Lung (tissue), 11 donors: ENCODE measurements at regions not wholly inside any gene's neighbourhood (a gene's known extent, or its start where the extent isn't known, plus 50 kb on each side); places are given as distances from the start of the nearest gene placed in this dataset.

Experiments
- ATAC-seq: fragments of 200-7000 bp; cut with Tn5 transposase; one replicate; pipeline ENCODE4 v1.9.1; 2020; ENCODE audit warnings: moderate number of reproducible peaks; ENCODE audit not compliant: insufficient read depth, low FRiP score
- DNase-seq, 3 donors: peaks; one replicate each; pipeline ENCODE4 v3.0.0-alpha.2; 2013 to 2017
- H3K27ac ChIP-seq, 2 donors: one replicate each; pipeline ENCODE4 v1.5.1; 2013; ENCODE audit warnings: mild to moderate bottlenecking in 2 of 2, moderate library complexity in 2 of 2, control low read depth in 1 of 2, inconsistent platforms in 1 of 2, low read depth in 1 of 2, low read length in 1 of 2
- H3K27me3 ChIP-seq, 3 donors: one replicate each; pipeline ENCODE4 v1.5.1; 2013; ENCODE audit warnings: low read length in 2 of 3; ENCODE audit not compliant: control insufficient read depth in 3 of 3, insufficient read depth in 3 of 3
- H3K36me3 ChIP-seq, 4 donors: one replicate each; pipeline ENCODE4 v1.5.1; 2013; ENCODE audit warnings: low read length in 4 of 4, mild to moderate bottlenecking in 1 of 4, moderate library complexity in 1 of 4; ENCODE audit not compliant: control insufficient read depth in 4 of 4, insufficient read depth in 4 of 4
- H3K4me1 ChIP-seq, 5 donors: one replicate each; pipeline ENCODE4 v1.5.1; 2013; ENCODE audit warnings: low read length in 5 of 5, mild to moderate bottlenecking in 2 of 5, moderate library complexity in 1 of 5; ENCODE audit not compliant: control insufficient read depth in 5 of 5, insufficient read depth in 5 of 5
- H3K4me3 ChIP-seq: one replicate; pipeline ENCODE4 v1.5.1; 2013; ENCODE audit warnings: mild to moderate bottlenecking, control low read depth, moderate library complexity
- H3K9ac ChIP-seq, 2 donors: one replicate each; pipeline ENCODE4 v1.5.1; 2013; ENCODE audit warnings: low read length in 2 of 2, control low read depth in 1 of 2; ENCODE audit not compliant: insufficient read depth in 1 of 2
- H3K9me3 ChIP-seq, 4 donors: one replicate each; pipeline ENCODE4 v1.5.1; 2013; ENCODE audit warnings: low read length in 3 of 4, mild to moderate bottlenecking in 1 of 4, moderate library complexity in 1 of 4; ENCODE audit not compliant: control insufficient read depth in 4 of 4, insufficient read depth in 3 of 4
- WGBS, 2 donors: extraction: QIAGEN DNeasy Blood & Tissue Kit; methylation state at CpG; one replicate each; pipeline ENCODE4 v1.1.7; 2013; 5-methylcytosine and 5-hydroxymethylcytosine counted together
- TF ChIP-seq, protein P1 (sequence below): IDR thresholded peaks from 2 replicates; pipeline ENCODE4 v1.5.1; 2012; ENCODE audit warnings: mild to moderate bottlenecking; ENCODE audit errors: control extremely low read depth, extremely low read depth
- donor health status: control.
- donor health status: control.
- donor health status: Bipolar disorder and iron deficiency.
- donor health status: healthy.
- donor health status: DM: yes; HTN: yes; CAD: no.

DNA sequence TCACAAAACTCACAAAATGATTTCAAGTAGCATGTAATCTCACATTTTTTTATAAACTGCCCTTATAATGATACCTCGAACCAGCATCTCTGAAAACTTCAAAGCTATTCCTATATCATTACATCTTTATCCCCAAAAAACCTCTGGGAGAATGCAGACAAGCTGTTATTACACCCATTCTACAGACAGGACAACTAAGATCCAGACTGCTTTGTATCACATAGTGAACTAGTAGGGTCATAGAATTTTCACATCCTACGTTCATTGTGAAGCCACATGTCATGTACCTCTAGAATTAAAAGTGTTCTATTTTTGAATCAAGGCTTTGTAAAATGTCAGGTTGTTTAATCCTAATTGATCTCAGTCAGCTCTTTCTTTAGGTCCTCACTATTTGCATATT lies 98.7 kb upstream of the RAP2B start:
- TF ChIP-seq, protein P1, sequence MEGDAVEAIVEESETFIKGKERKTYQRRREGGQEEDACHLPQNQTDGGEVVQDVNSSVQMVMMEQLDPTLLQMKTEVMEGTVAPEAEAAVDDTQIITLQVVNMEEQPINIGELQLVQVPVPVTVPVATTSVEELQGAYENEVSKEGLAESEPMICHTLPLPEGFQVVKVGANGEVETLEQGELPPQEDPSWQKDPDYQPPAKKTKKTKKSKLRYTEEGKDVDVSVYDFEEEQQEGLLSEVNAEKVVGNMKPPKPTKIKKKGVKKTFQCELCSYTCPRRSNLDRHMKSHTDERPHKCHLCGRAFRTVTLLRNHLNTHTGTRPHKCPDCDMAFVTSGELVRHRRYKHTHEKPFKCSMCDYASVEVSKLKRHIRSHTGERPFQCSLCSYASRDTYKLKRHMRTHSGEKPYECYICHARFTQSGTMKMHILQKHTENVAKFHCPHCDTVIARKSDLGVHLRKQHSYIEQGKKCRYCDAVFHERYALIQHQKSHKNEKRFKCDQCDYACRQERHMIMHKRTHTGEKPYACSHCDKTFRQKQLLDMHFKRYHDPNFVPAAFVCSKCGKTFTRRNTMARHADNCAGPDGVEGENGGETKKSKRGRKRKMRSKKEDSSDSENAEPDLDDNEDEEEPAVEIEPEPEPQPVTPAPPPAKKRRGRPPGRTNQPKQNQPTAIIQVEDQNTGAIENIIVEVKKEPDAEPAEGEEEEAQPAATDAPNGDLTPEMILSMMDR = no peak
- H3K27ac ChIP-seq = no peak overlapping the region
- H3K9ac ChIP-seq = no peak overlapping the region
- no peaks in the 10 kb centered on the region for H3K9me3 ChIP-seq
- no peaks in the 10 kb centered on the region for H3K27me3 ChIP-seq
- no peaks in the 10 kb centered on the region for H3K36me3 ChIP-seq
- DNase-seq = no peak
- no peak for ATAC-seq
- no peaks in the 10 kb centered on the region for H3K4me1 ChIP-seq
- H3K4me3 ChIP-seq = no peak overlapping the region
- 93 to 96% methylated on average over 2 of the region's 2 CpGs for WGBS, 2 donors

DNA sequence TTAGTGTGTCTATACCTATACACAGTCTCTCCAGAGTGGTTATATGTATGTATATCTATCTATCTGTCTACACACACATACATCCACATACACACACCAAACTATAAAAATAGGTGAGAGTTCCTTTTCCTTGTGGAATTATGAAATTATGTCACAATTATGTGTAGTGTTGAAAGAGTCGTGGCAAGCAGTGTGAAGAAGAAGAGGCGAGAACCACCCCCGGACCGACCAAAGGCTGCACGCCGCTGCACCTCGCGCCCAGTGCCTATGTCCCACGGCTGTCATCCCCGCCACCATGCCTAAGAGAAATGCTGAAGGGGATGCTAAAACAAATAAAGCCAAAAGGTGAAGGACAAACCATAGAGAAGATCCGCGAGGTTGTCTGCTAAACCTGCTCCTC lies 95.0 kb upstream of the RAP2B start:
- Histone ChIP-seq H3K9ac (no peak overlapping the region), H3K4me3 (no peak overlapping the region), H3K27me3 (no peaks in the 10 kb centered on the region), H3K9me3 (no peaks in the 10 kb centered on the region), H3K36me3 (no peaks in the 10 kb centered on the region), H3K4me1 (no peaks in the 10 kb centered on the region), H3K27ac (no peak overlapping the region)
- no peak for DNase-seq
- TF ChIP-seq, protein P1 = no peak
- no peak for ATAC-seq
- WGBS, 2 donors = 61 to 80% methylated on average over 12 of the region's 12 CpGs

DNA sequence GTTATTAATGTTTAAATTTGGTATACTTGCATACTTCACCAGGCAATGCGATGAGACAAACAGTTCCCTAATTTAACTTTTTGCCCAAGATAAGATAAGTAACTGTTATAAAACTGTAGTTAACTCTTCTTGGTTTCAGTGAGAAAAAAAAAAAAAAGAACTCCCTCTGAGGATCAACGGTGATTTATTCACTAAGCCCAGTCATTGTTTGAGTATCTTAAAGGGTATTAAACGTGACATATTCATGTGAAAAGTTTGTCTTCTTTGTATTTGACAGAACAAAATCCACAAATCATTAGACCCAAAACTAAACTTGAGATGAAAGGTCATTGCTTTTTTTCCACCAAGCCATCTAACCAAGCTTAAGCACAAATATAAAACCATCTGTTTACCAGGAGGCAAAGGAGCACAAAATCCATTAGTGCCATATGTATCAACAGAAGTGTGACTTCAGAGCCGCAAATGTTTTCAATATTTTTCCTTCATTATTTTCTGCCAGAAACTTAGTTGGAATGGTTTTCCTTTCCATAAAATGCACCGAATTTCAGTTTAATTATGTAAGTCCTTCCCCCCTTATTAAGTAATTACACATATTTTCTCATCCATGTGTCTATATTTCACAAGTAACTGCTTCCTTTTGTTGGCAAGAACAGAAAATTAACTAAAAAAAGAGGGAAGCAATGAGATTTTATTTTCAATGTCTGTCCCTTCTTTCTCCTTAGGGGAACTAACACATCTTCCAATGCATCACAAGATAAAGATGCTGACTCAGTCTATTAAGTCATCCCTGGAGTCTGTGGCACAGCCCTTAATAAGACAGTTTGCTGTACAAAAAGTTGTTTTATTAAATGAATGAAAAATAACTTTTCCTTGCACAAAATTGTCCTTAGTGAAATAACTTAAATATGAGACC lies 92.2 kb upstream of the RAP2B start:
- Histone ChIP-seq H3K4me1 (no peaks in the 10 kb centered on the region), H3K36me3 (no peaks in the 10 kb centered on the region), H3K27me3 (no peaks in the 10 kb centered on the region), H3K9ac (no peak overlapping the region), H3K27ac (no peak overlapping the region), H3K4me3 (no peak overlapping the region), H3K9me3 (no peaks in the 10 kb centered on the region)
- no peak for DNase-seq
- no peak for ATAC-seq
- WGBS, 2 donors = 34 to 56% methylated on average over 5 of the region's 5 CpGs
- TF ChIP-seq, protein P1 = no peak
